ENCODE measurements at regions not wholly inside any gene's neighbourhood (a gene's known extent, or its start where the extent isn't known, plus 50 kb on each side); places are given as distances from the start of the nearest gene placed in this dataset.

- DNase-seq (ENCODE audit: low read depth, low spot score): no peak
These were observed 312.7 kb upstream of the KCNJ16 start for GRCh38 chr17:69762359-69762758.

GRCh38 chr17:69762766-69763165 is 312.3 kb upstream of the KCNJ16 start:
- DNase-seq (ENCODE audit: low read depth, low spot score): no peak

GRCh38 chr17:69763503-69763902 is 311.5 kb upstream of the KCNJ16 start:
- DNase-seq (ENCODE audit: low read depth, low spot score): no peak

GRCh38 chr17:69764146-69764545 is 310.9 kb upstream of the KCNJ16 start:
- no peak for DNase-seq (ENCODE audit: low read depth, low spot score)

GRCh38 chr17:69769050-69769449 is 306.0 kb upstream of the KCNJ16 start:
- DNase-seq (ENCODE audit: low read depth, low spot score): no peak

- DNase-seq (ENCODE audit: low read depth, low spot score): no peak
These were observed 301.9 kb upstream of the KCNJ16 start for GRCh38 chr17:69773081-69773480.

- no peak for DNase-seq (ENCODE audit: low read depth, low spot score)
These were observed 295.4 kb upstream of the KCNJ16 start for GRCh38 chr17:69779378-69780214.

GRCh38 chr17:69783865-69784264 is 291.2 kb upstream of the KCNJ16 start:
- DNase-seq (ENCODE audit: low read depth, low spot score): no peak

- no peak for DNase-seq (ENCODE audit: low read depth, low spot score)
These were observed 286.1 kb upstream of the KCNJ16 start for GRCh38 chr17:69788957-69789356.

GRCh38 chr17:69796078-69796477 is 278.9 kb upstream of the KCNJ16 start:
- DNase-seq (ENCODE audit: low read depth, low spot score): no peak

GRCh38 chr17:69800870-69801269 is 274.2 kb upstream of the KCNJ16 start:
- no peak for DNase-seq (ENCODE audit: low read depth, low spot score)

GRCh38 chr17:69801368-69801767 is 273.7 kb upstream of the KCNJ16 start:
- no peak for DNase-seq (ENCODE audit: low read depth, low spot score)

- DNase-seq (ENCODE audit: low read depth, low spot score): no peak
These were observed 272.8 kb upstream of the KCNJ16 start for GRCh38 chr17:69802045-69802740.

GRCh38 chr17:69809331-69809730 is 265.7 kb upstream of the KCNJ16 start:
- no peak for DNase-seq (ENCODE audit: low read depth, low spot score)

- DNase-seq (ENCODE audit: low read depth, low spot score): no peak
These were observed 264.6 kb upstream of the KCNJ16 start for GRCh38 chr17:69810326-69810965.

GRCh38 chr17:69812240-69812837 is 262.7 kb upstream of the KCNJ16 start:
- DNase-seq (ENCODE audit: low read depth, low spot score): no peak

GRCh38 chr17:69814031-69814430 is 261.0 kb upstream of the KCNJ16 start:
- no peak for DNase-seq (ENCODE audit: low read depth, low spot score)

GRCh38 chr17:69815406-69815805 is 259.6 kb upstream of the KCNJ16 start:
- no peak for DNase-seq (ENCODE audit: low read depth, low spot score)

GRCh38 chr17:69818467-69818866 is 256.6 kb upstream of the KCNJ16 start:
- no peak for DNase-seq (ENCODE audit: low read depth, low spot score)

- DNase-seq (ENCODE audit: low read depth, low spot score): no peak
These were observed 255.5 kb upstream of the KCNJ16 start for GRCh38 chr17:69819316-69820087.

- no peak for DNase-seq (ENCODE audit: low read depth, low spot score)
These were observed 254.1 kb upstream of the KCNJ16 start for GRCh38 chr17:69820876-69821473.
